Rectal smooth muscle tissue (tissue), 1 donor: ENCODE measurements at regions not wholly inside any gene's neighbourhood (a gene's known extent, or its start where the extent isn't known, plus 50 kb on each side); places are given as distances from the start of the nearest gene placed in this dataset.
"Not testable (repeated sequence)": the region's sequence is repeated elsewhere in the genome, so short reads cannot be mapped to it uniquely, and the experiment has no call there.

ENCODE experiments used
- H3K27ac ChIP-seq: one replicate; pipeline ENCODE4 v1.7.0; 2013; ENCODE audit warnings: low read depth, low read length, inconsistent platforms
- H3K27me3 ChIP-seq: one replicate; pipeline ENCODE4 v1.7.0; 2013; ENCODE audit warnings: low read length; ENCODE audit not compliant: control insufficient read depth, insufficient read depth
- H3K36me3 ChIP-seq: one replicate; pipeline ENCODE4 v1.7.0; 2013; ENCODE audit warnings: low read length; ENCODE audit not compliant: control insufficient read depth, insufficient read depth
- H3K4me1 ChIP-seq: one replicate; pipeline ENCODE4 v1.7.0; 2013; ENCODE audit warnings: low read length; ENCODE audit not compliant: control insufficient read depth, insufficient read depth
- H3K4me3 ChIP-seq: one replicate; pipeline ENCODE4 v1.7.0; 2013; ENCODE audit warnings: low read length
- H3K9ac ChIP-seq: one replicate; pipeline ENCODE4 v1.7.0; 2013; ENCODE audit warnings: low read length

GRCh38 chr4:164617911-164618310 is 136.0 kb upstream of the SMIM31 start:
- Histone ChIP-seq H3K4me3 (no peak overlapping the region), H3K9ac (no peak overlapping the region), H3K27me3 (no peaks in the 10 kb centered on the region), H3K36me3 (no peaks in the 10 kb centered on the region), H3K27ac (no peak overlapping the region), H3K4me1 (no peaks in the 10 kb centered on the region)

GRCh38 chr4:164621886-164622521 is 131.9 kb upstream of the SMIM31 start:
- no peak overlapping the region for H3K9ac ChIP-seq
- no peaks in the 10 kb centered on the region for H3K4me1 ChIP-seq
- H3K36me3 ChIP-seq, result no peaks in the 10 kb centered on the region
- no peak overlapping the region for H3K4me3 ChIP-seq
- no peak overlapping the region for H3K27ac ChIP-seq
- no peaks in the 10 kb centered on the region for H3K27me3 ChIP-seq

- Histone ChIP-seq H3K4me1 (no peaks in the 10 kb centered on the region), H3K36me3 (no peaks in the 10 kb centered on the region), H3K27ac (no peak overlapping the region), H3K4me3 (no peak overlapping the region), H3K9ac (no peak overlapping the region), H3K27me3 (no peaks in the 10 kb centered on the region)
Measured at GRCh38 chr4:164623099-164623498, 130.8 kb upstream of the SMIM31 start.

DNA sequence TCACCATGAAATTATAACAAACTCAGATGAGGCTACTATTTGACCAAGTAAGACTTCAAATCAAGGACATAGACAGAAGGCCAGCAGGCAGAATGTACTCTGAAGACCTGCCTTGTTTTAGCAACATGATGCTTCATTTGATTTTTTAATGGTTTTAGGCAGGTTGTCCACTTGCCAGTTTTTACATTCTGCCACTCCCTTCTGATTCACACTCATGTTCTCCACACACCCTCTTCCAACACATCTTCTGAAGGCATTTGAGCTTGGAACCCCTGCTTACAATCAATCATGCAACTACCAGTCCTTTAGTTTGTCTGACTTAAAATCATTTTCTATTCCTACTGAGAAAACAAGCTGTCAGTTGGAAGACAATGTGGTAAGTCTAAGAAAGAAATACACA is 114.9 kb upstream of the SMIM31 start:
- no peaks in the 10 kb centered on the region for H3K36me3 ChIP-seq
- no peak overlapping the region for H3K4me3 ChIP-seq
- H3K27me3 ChIP-seq, result no peaks in the 10 kb centered on the region
- no peaks in the 10 kb centered on the region for H3K4me1 ChIP-seq
- no peak overlapping the region for H3K9ac ChIP-seq
- H3K27ac ChIP-seq, result no peak overlapping the region

DNA sequence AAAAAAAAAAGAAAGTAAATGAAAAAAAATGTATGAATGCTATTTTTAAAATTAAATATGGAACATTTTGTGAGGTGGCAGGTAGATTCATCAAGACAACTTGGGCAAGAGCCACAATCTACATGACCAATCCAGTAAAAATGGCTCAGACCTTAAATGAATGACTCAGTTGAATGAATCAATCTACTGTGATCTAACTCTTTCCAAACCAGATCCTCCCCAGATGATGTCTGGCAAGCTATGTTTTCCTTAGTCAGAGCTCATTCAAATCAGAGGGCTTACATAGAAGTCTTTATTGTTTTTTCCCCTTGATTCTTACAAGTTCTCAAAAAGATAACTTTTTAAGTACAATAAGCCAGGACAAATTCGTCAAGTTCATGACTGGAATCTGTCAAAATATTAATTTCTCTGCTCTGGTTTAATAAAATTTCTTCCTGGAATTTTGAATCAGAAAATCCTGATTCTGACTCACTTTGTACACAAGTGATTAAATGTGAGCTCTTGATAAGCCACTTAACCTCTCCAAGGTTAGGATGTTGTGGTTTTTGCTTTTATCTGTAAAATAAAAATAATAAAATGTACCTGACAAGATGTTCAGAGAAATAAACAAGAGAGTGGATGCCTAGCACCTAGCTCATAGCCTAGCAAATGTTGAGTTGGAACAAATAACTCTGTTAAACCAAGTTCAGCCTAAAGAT is 105.6 kb upstream of the SMIM31 start:
- no peak overlapping the region for H3K4me3 ChIP-seq
- H3K27ac ChIP-seq, result no peak overlapping the region
- no peaks in the 10 kb centered on the region for H3K27me3 ChIP-seq
- H3K4me1 ChIP-seq, result no peaks in the 10 kb centered on the region
- H3K36me3 ChIP-seq, result no peaks in the 10 kb centered on the region
- H3K9ac ChIP-seq, result no peak overlapping the region

DNA sequence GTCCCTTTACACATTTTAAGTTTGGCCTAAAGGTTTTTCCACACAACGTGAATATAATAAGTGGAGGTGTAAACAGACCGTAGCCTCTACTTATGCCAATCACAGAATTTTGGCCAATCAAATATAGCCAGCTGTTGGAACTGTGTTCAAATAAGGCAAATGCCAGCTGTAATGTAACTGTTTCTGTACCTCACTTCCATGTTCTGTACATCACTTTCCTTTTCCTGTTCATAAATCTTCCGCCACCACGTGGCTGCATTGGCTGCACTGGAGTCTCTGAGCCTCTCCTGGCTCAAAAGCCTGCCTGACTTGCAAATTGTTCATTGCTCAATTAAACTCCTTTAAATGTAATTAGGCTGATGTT is 105.1 kb upstream of the SMIM31 start:
- H3K27me3 ChIP-seq, result no peaks in the 10 kb centered on the region
- no peaks in the 10 kb centered on the region for H3K36me3 ChIP-seq
- no peak overlapping the region for H3K27ac ChIP-seq
- no peak overlapping the region for H3K4me3 ChIP-seq
- H3K4me1 ChIP-seq, result no peaks in the 10 kb centered on the region
- H3K9ac ChIP-seq, result no peak overlapping the region

DNA sequence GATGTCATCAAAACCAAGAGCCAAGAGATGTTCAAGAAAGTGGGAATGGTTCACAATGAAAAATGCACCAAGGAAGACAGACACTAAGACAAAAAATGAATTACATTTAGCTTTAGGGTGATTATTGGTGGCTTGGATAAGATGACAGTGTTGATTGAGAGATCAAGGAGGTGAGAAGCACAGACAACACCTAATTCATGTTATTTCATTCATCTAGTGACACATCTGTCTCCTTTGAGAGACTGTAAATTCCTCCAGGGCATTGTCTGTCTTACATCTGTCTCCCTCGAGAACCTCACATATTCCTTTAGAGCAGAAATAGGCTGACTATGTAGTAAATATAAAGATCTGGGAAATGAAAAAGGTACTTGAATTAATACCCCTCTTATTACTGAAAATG is 94.2 kb upstream of the SMIM31 start:
- Histone ChIP-seq H3K9ac (no peak overlapping the region), H3K4me3 (no peak overlapping the region), H3K27ac (no peak overlapping the region), H3K4me1 (no peaks in the 10 kb centered on the region), H3K36me3 (no peaks in the 10 kb centered on the region), H3K27me3 (no peaks in the 10 kb centered on the region)

GRCh38 chr4:164676152-164676551 is 77.8 kb upstream of the SMIM31 start:
- not testable (repeated sequence) for H3K27ac ChIP-seq, H3K36me3 ChIP-seq, H3K4me3 ChIP-seq, H3K27me3 ChIP-seq, H3K9ac ChIP-seq, H3K4me1 ChIP-seq

- Histone ChIP-seq H3K27me3 (no peaks in the 10 kb centered on the region), H3K36me3 (no peaks in the 10 kb centered on the region)
Measured at GRCh38 chr4:164683040-164683439, 70.9 kb upstream of the SMIM31 start.

GRCh38 chr4:164695650-164696049 is 58.3 kb upstream of the SMIM31 start:
- H3K4me3 ChIP-seq, result no peak overlapping the region
- H3K27me3 ChIP-seq, result no peaks in the 10 kb centered on the region
- no peaks in the 10 kb centered on the region for H3K4me1 ChIP-seq
- no peaks in the 10 kb centered on the region for H3K36me3 ChIP-seq
- H3K9ac ChIP-seq, result no peak overlapping the region
- H3K27ac ChIP-seq, result no peak overlapping the region

More at GRCh38 chr4:164683040-164683439, 70.9 kb upstream of the SMIM31 start:
- H3K27ac ChIP-seq, result no peak overlapping the region
- no peak overlapping the region for H3K4me3 ChIP-seq
- no peaks in the 10 kb centered on the region for H3K4me1 ChIP-seq
- no peak overlapping the region for H3K9ac ChIP-seq

- Histone ChIP-seq H3K4me1 (no peaks in the 10 kb centered on the region), H3K36me3 (no peaks in the 10 kb centered on the region), H3K9ac (no peak overlapping the region), H3K27me3 (no peaks in the 10 kb centered on the region), H3K4me3 (no peak overlapping the region), H3K27ac (no peak overlapping the region)
Measured at GRCh38 chr4:164700471-164700870, 53.5 kb upstream of the SMIM31 start.

GRCh38 chr4:164701665-164702064 is 52.3 kb upstream of the SMIM31 start:
- no peaks in the 10 kb centered on the region for H3K36me3 ChIP-seq
- no peak overlapping the region for H3K9ac ChIP-seq
- H3K27me3 ChIP-seq, result no peaks in the 10 kb centered on the region
- H3K4me1 ChIP-seq, result no peaks in the 10 kb centered on the region
- no peak overlapping the region for H3K4me3 ChIP-seq
- no peak overlapping the region for H3K27ac ChIP-seq
